Activated naive CD4-positive, alpha-beta T cell treated with anti-CD3 and anti-CD28 coated beads, Interleukin-2, amount 10 ng/mL, durations not matched to agents 7 days and 5 days (primary cell): ENCODE measurements at regions not wholly inside any gene's neighbourhood (a gene's known extent, or its start where the extent isn't known, plus 50 kb on each side); places are given as distances from the start of the nearest gene placed in this dataset.

Experiments used
- CTCF ChIA-PET: fragments of 350-600 bp; sonication (Branson Sonifier 250); formaldehyde crosslinking; loops from one replicate; lab custom pipeline; 2021; ENCODE audit warnings: antibody characterized with exemption; lab: Charles Lee
- DNase-seq: peaks from one replicate; pipeline ENCODE4 v3.0.0-alpha.2; 2020
- H3K27ac Mint-ChIP-seq: one replicate; pipeline ENCODE4 v1.8.0; 2021; ENCODE audit warnings: mild to moderate bottlenecking, moderate library complexity, mixed read lengths
- H3K27me3 Mint-ChIP-seq: one replicate; pipeline ENCODE4 v1.8.0; 2021; ENCODE audit warnings: mild to moderate bottlenecking, mixed read lengths
- H3K36me3 Mint-ChIP-seq: one replicate; pipeline ENCODE4 v1.8.0; 2021; ENCODE audit warnings: mixed read lengths
- H3K4me1 Mint-ChIP-seq: one replicate; pipeline ENCODE4 v1.8.0; 2021; ENCODE audit warnings: mixed read lengths
- H3K4me3 Mint-ChIP-seq: one replicate; pipeline ENCODE4 v1.8.0; 2021; ENCODE audit warnings: mild to moderate bottlenecking, moderate library complexity, mixed read lengths
- H3K9me3 Mint-ChIP-seq: one replicate; pipeline ENCODE4 v1.8.0; 2021; ENCODE audit warnings: mixed read lengths

DNA sequence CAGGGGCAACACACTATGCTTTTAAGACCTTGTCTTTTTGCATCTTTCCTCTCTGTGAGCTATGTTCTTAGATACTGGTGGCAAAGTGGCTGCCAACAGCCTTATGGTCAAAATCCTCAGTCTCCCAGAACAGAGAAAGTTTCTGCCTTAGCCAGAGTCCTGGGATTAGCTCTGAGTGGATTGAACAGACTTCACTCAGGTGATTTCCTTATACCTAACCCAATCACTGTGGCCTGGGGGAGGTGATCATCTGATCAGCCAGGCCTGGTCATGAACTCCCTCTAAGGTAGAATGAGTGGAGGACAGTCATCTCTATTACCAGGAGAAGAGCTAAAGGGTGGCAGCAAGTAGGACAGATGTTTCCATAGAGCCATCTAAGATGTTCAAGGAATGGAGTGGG is 218.5 kb upstream of the E2F8 start:
- H3K27me3 Mint-ChIP-seq: peaks cover 8% of the 10 kb centered on the region
- H3K9me3 Mint-ChIP-seq: no peaks in the 10 kb centered on the region
- no peaks in the 10 kb centered on the region for H3K4me1 Mint-ChIP-seq
- no peaks in the 10 kb centered on the region for H3K36me3 Mint-ChIP-seq
- H3K27ac Mint-ChIP-seq: no peak overlapping the region
- no peak for DNase-seq
- CTCF ChIA-PET: no interaction called here
- H3K4me3 Mint-ChIP-seq: no peak overlapping the region

DNA sequence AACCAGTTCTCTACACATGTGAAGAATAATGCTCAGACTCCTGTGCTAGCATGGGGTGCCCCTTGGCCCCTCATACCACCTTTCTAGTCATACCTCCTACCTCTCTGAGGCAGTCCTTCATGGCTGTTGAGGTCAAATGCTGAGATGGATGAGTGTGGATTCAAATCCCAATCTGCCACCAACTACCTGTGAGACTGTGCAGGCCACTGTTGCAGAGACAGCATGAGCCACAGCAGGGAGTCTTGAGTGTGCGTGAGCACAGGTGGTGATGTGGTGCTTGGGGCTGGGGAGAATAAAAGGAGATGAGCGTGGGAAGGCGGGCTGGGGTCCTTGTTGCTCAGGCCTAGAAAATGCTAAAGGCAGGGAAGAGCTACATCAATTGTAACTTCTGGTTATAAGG is 218.0 kb upstream of the E2F8 start:
- H3K27ac Mint-ChIP-seq: no peak overlapping the region
- CTCF ChIA-PET: no interaction called here
- DNase-seq: no peak
- no peaks in the 10 kb centered on the region for H3K36me3 Mint-ChIP-seq
- H3K4me3 Mint-ChIP-seq: no peak overlapping the region
- no peaks in the 10 kb centered on the region for H3K9me3 Mint-ChIP-seq
- no peaks in the 10 kb centered on the region for H3K4me1 Mint-ChIP-seq
- peaks cover 8% of the 10 kb centered on the region for H3K27me3 Mint-ChIP-seq

GRCh38 chr11:19458231-19458630 is 217.5 kb upstream of the E2F8 start:
- no peak overlapping the region for H3K4me3 Mint-ChIP-seq

DNA sequence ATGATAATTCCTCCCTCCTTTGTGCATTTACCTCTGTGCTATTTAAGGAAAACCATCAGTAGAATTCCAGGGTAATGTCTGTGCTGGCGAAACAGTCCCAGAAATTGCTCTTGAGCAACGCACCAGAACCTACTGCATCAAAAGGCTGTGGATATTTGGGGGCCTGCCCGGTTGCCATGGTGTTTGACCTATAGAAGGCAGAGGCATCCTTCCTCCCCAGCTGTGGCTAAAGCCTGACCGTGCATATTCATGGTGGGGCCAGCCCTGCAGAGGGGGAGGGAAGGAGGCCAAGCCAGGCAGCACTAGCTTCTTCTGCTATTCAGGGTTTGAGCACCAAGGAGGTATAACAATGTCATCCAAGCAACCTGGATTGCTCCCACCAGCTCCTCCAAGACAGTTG is 215.0 kb upstream of the E2F8 start:
- H3K36me3 Mint-ChIP-seq: no peaks in the 10 kb centered on the region
- H3K27ac Mint-ChIP-seq: no peak overlapping the region
- peaks cover 11% of the 10 kb centered on the region for H3K27me3 Mint-ChIP-seq
- no peak for DNase-seq
- no peaks in the 10 kb centered on the region for H3K9me3 Mint-ChIP-seq
- no peak overlapping the region for H3K4me3 Mint-ChIP-seq
- H3K4me1 Mint-ChIP-seq: no peaks in the 10 kb centered on the region
- CTCF ChIA-PET: no interaction called here

More at GRCh38 chr11:19458231-19458630, 217.5 kb upstream of the E2F8 start:
- no peak for DNase-seq
- no peaks in the 10 kb centered on the region for H3K4me1 Mint-ChIP-seq
- H3K36me3 Mint-ChIP-seq: no peaks in the 10 kb centered on the region
- no peaks in the 10 kb centered on the region for H3K9me3 Mint-ChIP-seq
- CTCF ChIA-PET: no interaction called here
- H3K27ac Mint-ChIP-seq: no peak overlapping the region
- peaks cover 8% of the 10 kb centered on the region for H3K27me3 Mint-ChIP-seq

DNA sequence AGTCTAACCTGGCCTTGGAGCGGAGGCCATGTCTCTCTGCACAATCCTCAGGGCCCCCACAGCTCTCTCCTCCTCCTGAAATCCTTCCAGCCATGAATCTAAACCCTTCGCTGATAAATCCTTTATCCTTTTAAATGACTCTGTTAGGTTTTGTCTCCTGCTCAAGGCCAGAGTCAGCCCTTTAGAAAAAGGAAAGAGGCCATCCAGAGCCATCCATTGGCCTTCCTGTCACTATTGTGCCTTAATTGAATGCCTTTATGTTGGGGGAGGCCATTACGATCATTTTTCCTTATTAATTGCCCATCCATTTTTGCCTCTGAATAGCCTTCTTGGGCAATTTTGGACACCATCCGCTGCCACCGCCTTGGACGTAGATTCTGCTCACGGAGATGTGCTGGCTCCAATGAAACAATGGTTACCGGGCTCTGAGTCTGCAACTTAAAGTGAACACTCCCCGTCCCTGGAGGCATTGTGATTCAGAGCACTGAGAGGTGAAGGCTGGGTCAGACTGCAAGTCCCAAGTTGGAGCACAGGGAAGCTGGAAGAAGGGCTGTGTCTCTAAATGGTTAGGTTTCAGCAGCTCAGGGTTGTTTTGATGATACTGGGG is 213.0 kb upstream of the E2F8 start:
- no peak overlapping the region for H3K27ac Mint-ChIP-seq
- H3K27me3 Mint-ChIP-seq: peaks cover 9% of the 10 kb centered on the region
- no peaks in the 10 kb centered on the region for H3K4me1 Mint-ChIP-seq
- no peak for DNase-seq
- H3K36me3 Mint-ChIP-seq: no peaks in the 10 kb centered on the region
- H3K9me3 Mint-ChIP-seq: no peaks in the 10 kb centered on the region
- H3K4me3 Mint-ChIP-seq: no peak overlapping the region
- CTCF ChIA-PET: no interaction called here

GRCh38 chr11:19451609-19452008 is 210.9 kb upstream of the E2F8 start:
- Mint-ChIP-seq H3K9me3 (no peaks in the 10 kb centered on the region), H3K27me3 (peaks cover 9% of the 10 kb centered on the region), H3K4me3 (no peak overlapping the region), H3K4me1 (no peaks in the 10 kb centered on the region), H3K27ac (no peak overlapping the region), H3K36me3 (no peaks in the 10 kb centered on the region)
- DNase-seq: no peak
- CTCF ChIA-PET: no interaction called here

DNA sequence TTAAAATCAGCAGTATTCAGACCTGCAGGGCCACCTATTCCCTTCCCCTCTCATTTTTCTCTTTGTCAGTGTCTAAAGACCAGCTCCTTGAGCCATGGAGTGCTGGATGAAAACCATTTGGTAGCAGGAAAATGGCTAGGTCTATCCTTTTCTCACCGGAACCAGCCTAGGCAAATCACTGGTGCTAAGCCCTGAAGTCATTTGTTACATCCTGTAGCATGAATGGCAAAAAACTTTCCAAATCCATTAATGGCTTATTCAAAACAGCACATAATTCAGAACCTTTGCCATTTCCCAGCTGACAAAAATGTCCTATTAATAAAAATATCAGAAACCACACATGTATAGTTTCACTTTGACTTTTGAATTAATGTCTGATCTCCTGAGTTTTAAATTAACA is 209.5 kb upstream of the E2F8 start:
- Mint-ChIP-seq H3K4me1 (no peaks in the 10 kb centered on the region), H3K27ac (no peak overlapping the region), H3K4me3 (no peak overlapping the region), H3K9me3 (no peaks in the 10 kb centered on the region), H3K27me3 (peaks cover 10% of the 10 kb centered on the region), H3K36me3 (no peaks in the 10 kb centered on the region)
- DNase-seq: no peak
- CTCF ChIA-PET: no interaction called here

GRCh38 chr11:19448651-19449050 is 207.9 kb upstream of the E2F8 start:
- DNase-seq: no peak

GRCh38 chr11:19447150-19447566 is 206.4 kb upstream of the E2F8 start:
- no peak overlapping the region for H3K4me3 Mint-ChIP-seq
- CTCF ChIA-PET: no interaction called here
- no peaks in the 10 kb centered on the region for H3K4me1 Mint-ChIP-seq
- no peaks in the 10 kb centered on the region for H3K36me3 Mint-ChIP-seq
- H3K27me3 Mint-ChIP-seq: peaks cover 6% of the 10 kb centered on the region
- H3K9me3 Mint-ChIP-seq: no peaks in the 10 kb centered on the region
- DNase-seq: no peak
- no peak overlapping the region for H3K27ac Mint-ChIP-seq

More at GRCh38 chr11:19448651-19449050, 207.9 kb upstream of the E2F8 start:
- Mint-ChIP-seq H3K27me3 (peaks cover 6% of the 10 kb centered on the region), H3K4me1 (no peaks in the 10 kb centered on the region), H3K9me3 (no peaks in the 10 kb centered on the region), H3K36me3 (no peaks in the 10 kb centered on the region), H3K4me3 (no peak overlapping the region), H3K27ac (no peak overlapping the region)
- CTCF ChIA-PET: no interaction called here

DNA sequence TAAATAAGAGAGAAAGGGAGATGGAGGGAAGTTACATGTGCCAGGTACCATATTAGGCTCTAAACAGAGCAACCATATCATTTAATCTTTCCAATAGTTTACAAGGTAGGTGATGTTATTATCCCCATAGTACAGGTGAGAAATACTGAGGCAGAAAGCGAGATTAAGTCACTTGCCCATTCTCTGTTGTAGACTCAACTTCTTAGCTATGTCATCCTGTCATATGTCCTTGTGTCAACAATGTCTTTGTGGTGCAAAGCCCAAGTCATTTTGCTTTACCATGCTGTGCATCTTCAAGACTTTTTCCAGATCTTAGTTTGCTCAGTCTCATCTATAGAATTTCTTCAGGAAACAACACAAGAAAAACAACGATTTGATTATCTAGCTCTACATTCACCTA is 205.0 kb upstream of the E2F8 start:
- CTCF ChIA-PET: no interaction called here
- no peaks in the 10 kb centered on the region for H3K4me1 Mint-ChIP-seq
- no peak overlapping the region for H3K4me3 Mint-ChIP-seq
- no peak for DNase-seq
- no peak overlapping the region for H3K27ac Mint-ChIP-seq
- H3K27me3 Mint-ChIP-seq: peaks cover 3% of the 10 kb centered on the region
- H3K9me3 Mint-ChIP-seq: no peaks in the 10 kb centered on the region
- H3K36me3 Mint-ChIP-seq: no peaks in the 10 kb centered on the region

DNA sequence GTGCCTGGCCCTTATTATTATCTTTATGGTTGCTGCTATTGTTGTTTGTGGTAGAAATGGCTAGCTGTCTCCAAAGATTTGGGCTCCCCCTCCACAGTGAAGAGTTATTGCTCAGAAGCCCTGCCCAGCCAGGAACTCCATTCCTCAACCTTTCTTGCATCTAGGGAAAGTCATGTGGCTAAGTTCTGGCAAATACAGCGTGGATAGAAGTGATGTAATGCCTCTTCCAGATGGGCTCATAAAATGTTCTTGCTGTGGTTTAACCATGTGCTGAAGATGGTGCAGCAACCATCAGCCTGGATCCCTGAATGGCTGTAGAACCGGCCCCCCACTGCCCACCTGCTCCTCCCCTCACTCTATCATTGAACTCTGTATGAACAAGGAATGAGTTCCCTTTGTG is 203.5 kb upstream of the E2F8 start:
- Mint-ChIP-seq H3K4me3 (no peak overlapping the region), H3K36me3 (no peaks in the 10 kb centered on the region), H3K9me3 (no peaks in the 10 kb centered on the region), H3K27me3 (peaks cover 3% of the 10 kb centered on the region), H3K27ac (no peak overlapping the region), H3K4me1 (no peaks in the 10 kb centered on the region)
- no peak for DNase-seq
- CTCF ChIA-PET: interaction anchor here (0.7 kb wide), 1 partner anchor 21 kb away, joined by 3 read pairs; no protein-coding TSS in a partner anchor

- Mint-ChIP-seq H3K27ac (no peak overlapping the region), H3K4me1 (no peaks in the 10 kb centered on the region), H3K27me3 (peaks cover 3% of the 10 kb centered on the region), H3K4me3 (no peak overlapping the region), H3K36me3 (no peaks in the 10 kb centered on the region), H3K9me3 (no peaks in the 10 kb centered on the region)
- CTCF ChIA-PET: no interaction called here
- DNase-seq: no peak
These were observed 201.8 kb upstream of the E2F8 start for GRCh38 chr11:19442554-19442910.

DNA sequence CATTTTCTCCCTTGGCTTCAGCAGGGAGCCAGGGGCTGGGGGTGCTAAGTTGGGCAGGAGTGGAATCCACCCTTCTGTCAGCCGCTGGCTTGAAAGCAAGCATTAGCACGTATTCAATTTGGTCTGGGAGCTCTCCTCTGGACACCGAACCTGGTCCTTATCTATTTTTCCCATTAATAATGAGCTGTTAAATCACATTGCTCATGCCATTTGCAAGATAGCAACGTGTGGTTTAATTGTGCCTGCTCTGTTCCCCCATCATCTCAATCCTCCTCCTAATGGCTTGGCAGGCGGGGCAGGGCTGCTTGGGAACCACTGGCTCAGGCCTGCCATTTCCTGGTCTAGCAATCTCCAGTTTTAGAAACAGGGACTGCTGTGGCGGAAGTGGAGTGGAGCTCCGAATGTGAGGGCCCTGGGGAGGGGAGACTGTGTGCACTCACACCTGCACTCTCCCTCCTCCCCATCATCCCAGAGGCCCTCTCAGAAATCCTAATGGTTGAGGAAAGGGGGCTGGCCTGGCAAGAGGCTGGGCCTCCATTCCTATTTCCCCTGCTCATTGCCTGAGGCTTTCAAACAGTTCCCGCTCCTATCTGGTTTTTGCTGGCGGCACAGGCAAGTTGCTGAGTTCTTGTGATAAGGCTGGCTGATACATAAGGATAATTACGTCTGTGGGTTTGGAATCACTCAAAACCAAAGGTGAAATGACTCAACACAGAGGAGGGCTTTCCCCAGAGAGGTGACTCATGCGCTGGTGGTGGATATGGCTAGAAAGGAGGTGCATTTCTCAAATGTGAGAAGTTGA is 201.2 kb upstream of the E2F8 start:
- Mint-ChIP-seq H3K9me3 (no peaks in the 10 kb centered on the region), H3K27me3 (peaks cover 3% of the 10 kb centered on the region), H3K4me3 (no peak overlapping the region), H3K36me3 (no peaks in the 10 kb centered on the region), H3K4me1 (no peaks in the 10 kb centered on the region), H3K27ac (no peak overlapping the region)
- DNase-seq: no peak
- CTCF ChIA-PET: no interaction called here

DNA sequence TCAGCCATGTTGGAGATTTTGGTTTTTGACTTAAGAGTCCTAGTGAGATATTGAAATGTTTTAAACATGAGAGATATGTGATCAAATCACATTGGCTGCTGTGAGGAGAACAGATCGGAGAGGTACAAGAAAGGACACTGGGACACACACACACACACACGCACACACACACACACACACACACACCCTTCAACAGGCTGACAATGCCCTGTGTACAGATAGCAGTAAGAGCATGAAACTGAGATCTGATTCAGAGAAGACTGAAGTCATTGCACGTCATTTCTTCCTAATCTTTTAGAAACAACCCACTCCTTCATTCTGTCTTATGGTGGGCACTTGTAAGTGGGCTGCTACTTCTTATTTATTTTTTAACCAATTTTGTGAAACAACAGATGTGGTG is 200.5 kb upstream of the E2F8 start:
- H3K27ac Mint-ChIP-seq: no peak overlapping the region
- CTCF ChIA-PET: no interaction called here
- no peaks in the 10 kb centered on the region for H3K36me3 Mint-ChIP-seq
- H3K4me3 Mint-ChIP-seq: no peak overlapping the region
- H3K4me1 Mint-ChIP-seq: no peaks in the 10 kb centered on the region
- no peaks in the 10 kb centered on the region for H3K9me3 Mint-ChIP-seq
- no peak for DNase-seq
- H3K27me3 Mint-ChIP-seq: no peaks in the 10 kb centered on the region

DNA sequence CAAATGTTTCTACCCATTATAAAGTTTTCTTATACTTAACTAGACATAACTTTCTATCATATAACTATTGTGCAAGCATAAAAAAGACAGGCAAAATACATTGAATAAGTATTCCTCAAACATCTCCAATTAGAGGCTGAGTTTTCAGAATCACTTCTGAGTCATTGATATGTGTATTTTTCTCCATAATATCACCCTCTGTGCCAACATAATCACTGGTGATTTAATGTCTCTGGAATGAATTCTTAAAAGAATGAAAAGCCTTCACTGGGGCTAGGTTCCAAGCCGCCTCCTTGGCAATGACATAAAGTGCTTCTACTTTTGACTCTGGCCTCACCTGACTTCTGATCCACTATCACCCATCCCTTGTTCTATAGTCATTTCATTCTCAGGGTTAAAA is 197.0 kb upstream of the E2F8 start:
- Mint-ChIP-seq H3K4me3 (no peak overlapping the region), H3K36me3 (no peaks in the 10 kb centered on the region), H3K27ac (no peak overlapping the region), H3K4me1 (no peaks in the 10 kb centered on the region), H3K9me3 (no peaks in the 10 kb centered on the region), H3K27me3 (no peaks in the 10 kb centered on the region)
- CTCF ChIA-PET: no interaction called here
- DNase-seq: no peak
